ENCODE measurements at regions not wholly inside any gene's neighbourhood (a gene's known extent, or its start where the extent isn't known, plus 50 kb on each side); places are given as distances from the start of the nearest gene placed in this dataset.

DNA sequence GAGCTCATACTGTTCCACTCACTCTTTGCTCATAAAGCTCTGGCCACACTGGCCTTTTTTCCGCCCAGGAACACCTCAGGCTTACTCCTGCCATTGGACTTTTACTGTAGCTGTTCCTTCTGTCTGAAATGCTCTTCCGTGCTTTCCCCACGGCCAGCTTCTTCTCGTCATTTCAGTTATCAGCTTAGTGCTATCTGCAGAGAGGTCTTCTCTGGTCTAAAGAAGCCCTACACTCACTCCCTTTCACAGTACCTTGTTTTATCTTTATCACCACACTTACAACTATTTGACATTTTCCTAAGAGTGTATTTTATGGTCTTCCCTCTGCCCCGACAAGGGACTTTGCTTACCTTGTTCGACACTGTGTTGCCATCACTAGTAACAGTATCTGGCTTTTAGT is 388.1 kb upstream of the SPRED2 start:
- no peak for DNase-seq

DNA sequence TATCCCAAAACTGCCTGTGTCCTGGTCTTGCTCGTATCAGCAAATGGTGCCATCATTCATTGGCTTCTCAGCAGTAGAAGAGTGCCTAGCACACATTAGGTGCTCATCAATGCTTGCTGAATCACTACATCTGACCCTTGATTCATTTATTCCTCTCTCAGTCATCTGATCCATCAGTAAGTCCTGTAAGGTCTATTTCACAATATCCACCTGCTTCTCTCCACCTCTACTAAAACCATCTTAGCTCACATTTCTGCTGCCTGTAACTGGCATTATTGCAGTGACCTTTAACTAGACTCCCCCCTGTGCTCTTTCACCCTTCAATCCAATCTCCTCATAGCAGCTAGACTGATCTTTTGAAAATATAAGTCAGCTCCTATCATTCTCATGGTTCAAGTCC is 387.6 kb upstream of the SPRED2 start:
- no peak for DNase-seq

DNA sequence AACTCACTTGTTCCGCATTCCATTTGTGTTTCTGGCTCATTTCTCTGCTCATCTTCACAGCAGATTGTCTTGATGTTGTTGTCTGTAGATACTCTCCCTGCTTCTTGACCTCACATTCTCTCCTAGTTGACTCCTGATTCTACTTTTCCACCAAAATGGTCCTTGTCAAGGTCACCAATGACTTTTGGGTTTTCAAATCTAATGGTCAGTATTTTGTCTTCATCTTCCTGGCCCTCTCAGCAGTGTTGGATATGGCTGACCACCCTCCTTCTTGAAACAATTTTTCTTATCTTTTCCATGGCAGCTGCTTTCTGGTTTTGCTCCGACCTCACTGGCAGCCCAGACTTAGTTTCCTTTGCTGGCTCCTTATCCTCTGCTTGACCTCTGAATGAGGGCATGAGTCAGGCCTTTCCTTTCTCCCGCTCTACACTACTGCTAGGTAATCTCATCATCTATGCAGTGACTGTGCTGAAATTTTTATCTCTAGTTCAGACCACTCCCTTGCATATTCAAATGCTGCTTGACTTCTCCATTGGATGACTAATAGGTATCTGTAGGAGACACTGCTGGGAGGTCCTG is 386.6 kb upstream of the SPRED2 start:
- DNase-seq: no peak

DNA sequence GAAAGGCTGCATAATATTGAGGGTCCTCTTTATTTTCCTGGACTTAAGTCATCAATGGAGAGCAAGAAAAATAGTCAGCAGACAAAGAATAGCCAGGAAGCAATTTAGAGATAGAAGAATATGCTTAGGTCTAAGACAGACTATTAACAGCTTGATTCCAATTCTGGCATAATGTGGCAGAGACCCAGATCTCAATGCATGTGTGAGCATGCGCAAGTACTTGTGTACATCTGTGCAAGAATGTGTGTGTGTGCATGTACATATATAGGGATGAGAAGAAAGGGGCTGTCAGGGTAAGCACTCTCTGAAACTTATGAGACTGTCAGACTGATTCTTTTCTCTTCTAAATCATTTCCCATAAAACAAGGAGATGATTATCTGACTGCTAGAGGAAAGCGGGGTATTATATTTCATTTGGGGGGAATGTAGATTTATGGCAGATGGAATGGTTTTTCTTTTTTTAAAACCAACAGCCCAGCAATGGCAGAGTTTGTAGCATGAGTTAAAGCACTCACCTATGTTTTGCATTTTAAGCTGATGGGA is 381.3 kb upstream of the SPRED2 start:
- DNase-seq: no peak

DNA sequence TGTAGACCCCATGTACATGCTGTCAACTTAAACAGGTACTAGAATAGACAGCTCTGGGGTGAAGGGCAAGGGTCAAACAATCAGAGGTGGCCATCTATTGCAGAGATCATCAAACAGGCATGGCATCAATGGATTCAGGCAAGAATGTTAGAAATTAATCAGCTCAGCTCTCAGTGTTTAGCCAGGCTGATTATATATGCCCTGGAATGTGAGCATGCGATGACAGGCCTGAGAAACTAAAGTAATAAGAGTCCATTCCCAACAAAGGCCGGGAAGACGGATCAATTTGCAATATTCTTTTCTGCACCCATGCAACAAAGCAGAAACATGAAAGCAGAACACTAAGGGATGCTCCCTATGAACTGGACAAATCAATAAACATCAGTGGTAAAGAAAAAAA is 380.5 kb upstream of the SPRED2 start:
- DNase-seq: no peak

DNA sequence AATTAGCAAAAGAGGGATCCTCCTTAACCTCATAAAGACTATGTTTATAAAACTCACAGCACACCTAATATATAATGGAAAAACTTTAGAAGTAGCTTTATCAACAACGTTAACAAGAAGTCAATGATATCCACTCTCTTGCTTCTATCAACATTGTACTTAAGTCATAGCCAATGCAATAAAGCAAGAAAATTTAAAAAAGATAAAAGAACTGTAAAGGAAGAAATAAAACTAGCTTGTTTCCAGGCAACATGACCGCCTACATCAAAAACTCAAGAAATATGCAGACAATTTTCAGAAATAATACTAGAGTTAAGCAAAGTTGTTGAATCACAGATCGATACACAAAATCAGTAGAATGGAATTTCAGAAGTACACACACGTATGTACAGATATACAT is 375.5 kb upstream of the SPRED2 start:
- DNase-seq: no peak

DNA sequence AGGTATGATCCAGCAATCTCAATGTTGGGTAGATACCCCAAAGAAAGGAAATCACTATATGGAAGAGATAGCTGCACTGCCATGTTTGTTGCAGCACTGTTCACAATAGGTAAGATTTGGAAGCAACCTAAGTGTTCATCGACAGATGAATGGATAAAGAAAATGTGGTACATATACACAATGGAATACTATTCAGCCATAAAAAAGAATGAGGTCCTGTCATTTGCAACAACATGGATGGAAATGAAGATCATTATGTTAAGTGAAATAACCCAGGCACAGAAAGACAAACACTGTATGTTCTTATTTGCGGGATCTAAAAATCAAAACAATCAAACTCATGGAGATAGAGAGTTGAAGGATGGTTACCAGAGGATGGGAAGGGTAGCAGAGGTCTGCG is 372.4 kb upstream of the SPRED2 start:
- no peak for DNase-seq

DNA sequence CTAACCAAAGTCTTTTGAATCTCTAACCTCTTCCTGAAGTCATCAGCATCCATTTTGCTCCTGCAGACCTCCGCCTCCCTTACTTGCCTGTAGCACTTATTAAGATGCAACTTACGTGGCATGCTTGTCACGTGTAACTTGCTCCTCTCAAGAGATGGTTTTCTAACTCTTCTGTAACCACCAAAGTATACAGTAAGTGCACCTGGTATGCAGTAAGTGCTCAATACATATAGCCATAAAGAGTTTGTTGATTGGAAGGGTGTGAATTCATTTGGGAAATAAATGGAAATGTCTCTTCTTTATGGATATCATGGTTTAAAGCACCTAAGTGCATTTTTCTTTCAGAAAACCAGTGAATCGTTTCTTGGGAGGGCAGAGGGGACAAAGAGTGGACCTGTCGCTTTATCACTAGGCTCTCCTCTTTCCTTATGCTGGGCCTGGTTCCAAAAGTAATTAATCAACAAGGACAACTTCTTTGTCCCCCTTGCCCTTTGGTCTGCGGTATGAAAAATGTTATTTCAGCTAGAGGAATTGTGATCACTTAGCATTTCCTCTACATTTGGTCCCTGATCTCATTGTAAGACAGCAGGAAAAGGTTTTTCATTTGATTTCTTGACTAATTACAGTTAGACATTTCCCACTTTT is 370.0 kb upstream of the SPRED2 start:
- DNase-seq: no peak

DNA sequence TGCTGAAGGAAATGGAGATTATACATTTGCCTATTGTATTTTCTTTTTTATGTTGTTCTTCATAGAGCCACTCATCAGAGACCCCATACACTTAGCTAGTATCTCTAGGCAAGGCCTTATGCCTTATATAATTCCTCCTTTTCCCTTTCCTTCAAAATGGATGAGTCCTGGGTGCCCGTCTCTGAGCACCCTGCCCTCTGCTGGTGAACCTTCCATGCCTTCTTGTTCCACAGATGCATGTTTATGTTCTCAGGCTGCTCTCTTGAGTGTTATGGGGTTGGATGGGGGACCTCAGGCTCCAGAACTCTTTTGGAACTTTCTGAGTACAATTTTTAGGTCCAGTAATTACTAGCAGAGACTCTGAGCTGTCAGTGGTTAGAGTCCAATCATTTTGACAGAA is 368.6 kb upstream of the SPRED2 start:
- DNase-seq: no peak

DNA sequence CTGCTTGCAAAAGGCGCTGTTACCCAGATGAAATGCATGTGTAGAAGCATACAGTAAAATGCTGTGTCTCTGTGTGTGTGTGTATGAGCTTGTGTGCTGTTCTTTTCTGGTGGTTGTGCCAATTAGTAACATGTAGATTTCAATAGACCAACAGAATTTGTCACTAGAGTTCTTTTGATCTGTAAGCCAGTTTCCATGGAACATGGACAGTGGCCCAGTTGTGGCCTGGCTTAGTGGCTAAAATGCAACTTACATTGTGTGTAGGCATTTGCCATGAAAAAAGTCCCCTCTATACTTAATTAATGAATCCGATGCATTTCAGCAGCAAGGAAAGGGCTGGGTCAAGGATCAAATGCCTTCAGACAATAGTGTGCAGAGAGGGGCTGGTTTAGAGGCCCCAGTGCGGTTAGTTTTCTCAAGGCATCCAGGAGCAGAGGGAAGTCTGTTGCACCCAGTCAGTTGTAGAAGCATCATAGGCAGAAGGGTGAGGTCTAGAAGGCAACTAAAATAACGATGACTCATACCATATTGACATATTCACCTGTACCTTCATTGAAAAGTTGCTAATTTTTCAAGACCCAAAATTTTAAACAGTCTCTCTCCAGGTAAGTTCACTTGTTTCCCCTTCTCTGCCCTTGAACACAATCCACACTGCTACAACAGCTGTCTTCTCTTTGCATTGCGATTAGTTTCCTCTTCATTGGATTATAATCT is 366.9 kb upstream of the SPRED2 start:
- DNase-seq: no peak

DNA sequence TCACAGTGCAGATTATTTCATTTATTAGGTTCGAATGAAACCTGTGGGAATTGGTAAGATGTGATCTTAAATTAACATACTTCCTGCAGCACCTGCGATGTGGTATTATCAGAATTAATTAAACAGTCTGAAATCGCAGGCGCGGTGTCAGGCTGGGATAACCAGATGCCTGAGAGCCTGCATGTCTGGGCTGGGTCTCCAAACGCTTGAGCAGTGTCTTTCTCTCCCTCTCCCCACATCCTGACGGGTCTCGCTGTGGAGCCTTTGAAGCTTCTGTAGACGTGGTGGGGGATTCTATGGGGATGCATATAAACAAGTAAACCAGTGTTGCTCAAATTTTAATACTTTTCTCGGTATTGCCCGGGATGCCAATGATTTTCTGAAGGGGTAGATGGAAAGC is 366.2 kb upstream of the SPRED2 start:
- no peak for DNase-seq

DNA sequence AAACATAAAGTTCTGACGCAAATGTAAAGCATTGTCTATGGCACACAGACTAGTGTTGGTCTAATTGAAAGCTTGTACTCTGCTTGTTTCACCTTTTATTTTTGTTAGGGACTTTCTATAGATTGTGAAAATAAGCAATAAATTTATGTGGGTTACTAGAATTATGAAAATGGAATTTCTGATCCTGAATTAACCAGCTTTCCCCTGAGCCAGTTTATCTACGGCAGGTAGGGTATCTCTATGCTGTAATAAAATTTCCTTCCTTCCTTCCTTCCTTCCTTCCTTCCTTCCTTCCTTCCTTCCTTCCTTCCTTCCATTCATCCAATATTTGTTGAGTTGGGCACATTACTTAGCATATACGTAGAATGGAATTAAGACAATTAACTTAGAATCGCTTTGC is 362.6 kb upstream of the SPRED2 start:
- DNase-seq: no peak

DNA sequence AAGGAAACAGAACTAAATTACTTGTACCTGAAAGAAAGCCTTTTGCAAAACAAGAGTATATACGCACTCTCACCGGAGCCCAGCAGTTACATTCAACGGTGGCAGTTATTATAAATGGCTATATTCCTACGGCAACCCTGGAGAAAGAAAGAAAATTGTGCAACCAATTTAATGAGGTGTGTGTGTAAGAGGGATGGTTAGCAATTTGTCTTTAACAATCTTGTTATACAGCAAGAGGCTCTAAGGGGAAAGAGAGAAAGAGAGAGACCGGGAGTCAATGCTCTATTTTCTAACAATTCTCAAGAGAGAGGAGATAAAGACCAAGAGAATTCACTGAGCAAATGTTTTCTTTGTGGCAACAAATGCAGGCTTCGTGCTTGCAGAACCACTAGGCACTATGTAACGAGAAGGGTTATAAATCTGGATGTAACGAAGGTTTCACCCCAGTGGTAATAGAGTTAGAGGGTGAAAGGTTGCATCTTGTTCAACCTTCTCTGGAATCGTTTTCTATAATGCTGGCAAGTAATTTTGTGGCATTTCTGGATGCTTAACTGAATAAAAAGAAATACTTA is 359.1 kb upstream of the SPRED2 start:
- no peak for DNase-seq

DNA sequence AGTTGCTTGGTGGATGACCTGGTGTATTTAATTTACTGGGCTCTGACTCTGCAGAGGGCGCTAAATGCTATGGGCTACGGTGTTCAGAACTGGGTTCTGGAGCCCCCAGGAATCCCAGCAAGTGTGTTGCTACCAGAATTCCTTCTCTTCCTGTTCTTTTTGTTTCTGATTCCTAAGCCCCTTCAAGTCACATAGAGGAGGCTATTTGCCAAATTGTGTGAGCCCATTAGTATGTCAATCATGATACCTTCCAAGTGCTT is 358.2 kb upstream of the SPRED2 start:
- DNase-seq: no peak

DNA sequence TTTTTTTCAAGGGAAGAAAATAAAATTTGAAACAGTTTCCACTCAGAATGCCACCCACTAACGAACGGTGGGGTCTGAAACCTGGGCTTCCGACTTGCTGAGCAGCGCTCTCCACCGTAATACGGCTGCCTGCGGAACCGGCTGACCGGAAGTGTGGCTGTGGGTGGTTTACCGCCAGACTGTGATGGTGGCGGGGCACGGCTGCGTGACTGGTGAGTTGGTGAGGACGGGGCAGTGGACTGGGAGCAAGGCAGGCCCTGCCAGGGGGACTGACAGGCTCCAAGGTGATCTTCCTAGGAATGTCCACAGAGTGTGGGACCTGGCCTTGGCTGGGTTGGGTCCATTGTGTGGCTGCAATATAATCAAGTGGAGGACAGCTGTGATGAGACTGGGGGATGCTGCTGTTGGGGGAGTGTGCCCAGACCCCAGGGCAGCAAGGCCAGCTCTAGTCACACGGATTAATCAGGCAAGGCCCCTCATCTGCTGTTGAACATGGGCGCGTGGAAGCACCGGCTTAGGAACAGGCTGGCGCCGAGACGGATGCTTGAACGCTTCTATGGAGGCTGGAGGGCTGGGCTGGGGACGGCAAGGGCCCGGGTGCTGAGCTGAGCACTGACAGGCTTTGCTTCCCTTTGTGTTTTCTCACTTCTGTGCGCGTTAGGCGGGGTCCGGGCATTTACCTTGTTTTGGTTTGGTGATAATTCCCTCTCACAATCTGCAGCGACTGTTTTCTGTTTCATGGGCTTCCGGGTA is 357.7 kb upstream of the SPRED2 start:
- DNase-seq: no peak

DNA sequence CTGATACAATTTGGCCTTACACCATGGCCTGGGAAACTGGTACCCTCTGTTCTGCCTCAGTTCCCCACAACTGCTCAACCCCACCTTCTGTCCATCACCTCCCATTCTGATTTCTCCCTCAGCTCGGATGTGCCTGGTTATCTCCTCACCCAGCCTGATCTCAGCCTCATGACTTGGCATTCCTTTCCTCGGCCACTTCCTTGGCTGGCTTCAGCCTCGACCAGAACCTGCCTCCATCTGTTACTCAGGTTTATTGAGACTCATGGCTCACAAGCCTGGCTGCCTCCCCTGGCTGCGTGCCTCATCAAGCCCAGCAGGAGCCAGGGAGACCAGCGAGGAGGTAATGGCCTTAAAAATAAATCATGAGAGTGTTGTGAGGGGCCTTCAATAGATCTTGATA is 356.2 kb upstream of the SPRED2 start:
- no peak for DNase-seq

DNA sequence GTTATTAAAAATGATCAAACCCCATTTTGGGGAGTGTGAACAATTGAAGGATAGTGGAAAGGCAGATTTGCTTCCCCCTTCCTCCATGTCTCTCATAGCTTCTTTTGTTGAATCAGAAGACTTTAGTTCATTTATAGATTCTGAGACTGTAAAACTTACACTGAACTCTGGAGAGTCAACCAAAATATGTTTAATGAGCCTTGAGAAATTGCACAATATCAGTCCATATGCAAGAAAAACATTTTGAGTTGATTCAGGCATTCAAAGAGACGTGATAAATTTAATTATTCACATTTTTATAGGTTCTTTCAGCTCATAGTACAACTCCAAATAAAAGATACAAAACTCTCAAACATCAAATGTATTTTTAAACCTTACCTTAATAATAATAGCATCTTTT is 354.4 kb upstream of the SPRED2 start:
- DNase-seq: no peak

DNA sequence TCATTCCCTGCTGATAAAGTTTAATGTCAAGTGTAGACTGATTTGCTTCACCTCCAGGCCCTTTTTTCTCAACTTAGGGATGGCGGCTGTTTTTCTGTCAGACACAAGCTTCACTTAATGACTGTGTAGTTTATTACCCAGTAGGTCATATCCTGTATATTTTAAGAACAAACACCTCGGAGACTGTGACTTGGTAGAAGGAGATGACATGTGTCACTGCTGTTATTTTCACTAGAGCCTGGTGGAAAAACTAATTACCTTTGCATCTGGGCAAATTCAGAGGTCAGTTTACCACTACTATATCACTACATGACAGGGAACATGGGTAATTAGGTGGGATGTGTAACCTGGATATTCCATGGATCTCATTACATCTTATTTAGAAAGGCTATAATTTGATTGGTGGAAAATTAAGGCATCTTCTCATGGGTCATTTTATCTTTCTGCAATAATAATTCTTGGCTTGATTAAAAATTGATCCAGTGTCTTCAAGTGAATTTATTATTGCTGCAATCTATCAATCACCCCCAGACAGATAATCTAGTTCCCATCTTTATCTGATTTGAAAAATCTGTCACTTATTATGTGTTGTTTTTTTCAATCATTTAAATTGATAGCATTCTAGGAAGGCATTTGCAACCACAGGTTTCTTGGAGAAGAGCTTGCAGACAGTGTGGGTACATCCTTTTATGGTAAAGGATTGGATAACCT is 353.8 kb upstream of the SPRED2 start:
- DNase-seq: no peak

DNA sequence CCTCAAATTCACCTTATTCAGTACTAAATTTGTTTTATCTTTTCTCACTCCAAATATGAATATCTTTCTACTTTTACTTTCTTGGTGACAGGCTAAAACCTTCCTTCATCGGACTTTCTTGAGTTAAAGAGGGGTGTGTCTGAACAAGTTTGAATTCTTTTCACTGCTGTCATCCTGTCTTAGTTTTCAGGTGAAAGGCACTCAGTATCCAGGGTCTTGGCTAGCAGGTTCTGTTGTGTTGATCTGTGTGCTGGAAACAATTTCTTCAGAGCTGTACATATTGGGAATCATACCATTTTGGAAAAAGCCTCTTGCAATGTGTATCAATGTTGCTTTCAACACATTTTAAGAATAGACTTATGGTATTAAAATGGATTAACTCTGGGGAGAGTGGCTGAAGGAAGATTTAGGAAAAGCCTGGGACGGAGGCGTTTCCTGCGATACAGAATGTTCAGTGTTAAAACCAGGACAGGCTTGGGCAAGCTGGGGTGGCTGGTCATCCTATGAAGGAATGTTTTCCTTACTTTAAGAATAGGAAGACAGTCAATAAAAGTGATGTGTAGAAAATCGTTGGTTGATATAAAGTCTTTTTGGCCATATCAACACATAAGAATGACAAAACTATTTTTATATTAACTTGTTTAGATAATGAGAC is 350.7 kb upstream of the SPRED2 start:
- DNase-seq: no peak

DNA sequence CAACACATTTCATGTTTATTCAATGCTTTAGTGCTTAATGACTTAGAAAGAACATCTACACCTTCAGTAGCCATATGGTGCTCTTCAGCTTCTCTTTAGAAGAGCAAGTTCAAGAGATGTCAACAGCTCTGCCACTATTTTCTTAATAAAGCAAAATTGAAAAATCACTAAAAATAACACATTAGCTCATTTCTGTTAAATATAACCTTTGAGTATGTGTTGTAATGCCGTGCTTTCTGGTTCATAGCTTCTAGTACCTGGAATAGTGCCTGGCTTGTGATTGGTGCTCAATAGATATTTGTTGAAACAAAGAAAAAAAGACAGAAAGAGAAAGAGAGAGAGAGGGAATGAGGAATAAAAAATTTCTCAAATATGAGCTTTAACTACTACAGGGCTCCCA is 349.8 kb upstream of the SPRED2 start:
- DNase-seq: no peak

DNA sequence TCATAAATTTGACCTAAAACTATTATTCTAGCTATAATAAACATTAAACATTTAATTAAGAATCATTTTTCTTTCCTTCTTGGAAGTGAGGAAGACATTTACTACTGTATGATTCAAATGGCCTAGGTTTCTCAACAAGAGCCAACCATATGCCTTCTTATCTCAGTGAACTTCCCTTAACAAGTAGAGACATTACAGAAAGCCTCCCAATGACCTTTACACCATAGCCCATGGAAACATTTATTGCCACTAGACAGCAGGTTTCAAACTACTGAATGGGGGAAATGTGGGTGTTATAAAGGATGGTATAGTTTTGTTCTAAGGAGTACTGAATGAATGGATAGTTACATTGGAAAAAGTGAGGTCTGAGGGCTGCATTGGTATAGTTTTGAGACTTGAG is 349.4 kb upstream of the SPRED2 start:
- no peak for DNase-seq

DNA sequence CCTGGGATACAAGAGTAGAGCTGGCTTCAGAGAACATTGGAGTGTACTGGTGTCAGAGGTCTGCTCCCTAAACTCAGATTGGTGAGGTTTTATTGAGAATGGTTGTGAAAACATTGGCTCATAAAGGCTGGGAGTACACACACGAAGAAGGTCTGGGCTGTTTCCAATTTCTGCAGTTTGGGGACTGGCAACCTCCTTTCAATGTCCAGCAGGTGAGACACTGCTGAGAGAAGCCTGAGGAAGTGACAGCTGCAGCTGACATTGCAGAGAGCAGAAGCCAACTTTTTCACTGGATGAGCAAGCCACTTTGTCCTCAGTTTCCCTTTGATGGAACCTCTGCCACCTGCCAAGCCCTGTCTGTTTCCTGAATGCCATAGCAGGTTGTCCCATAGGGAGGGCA is 346.6 kb upstream of the SPRED2 start:
- DNase-seq: no peak

Measured in activated CD8-positive, alpha-beta memory T cell treated with anti-CD3 and anti-CD28 coated beads, Interleukin-2, amount 50 U/mL, for 48 hours (primary cell).